Spleen (tissue), 11 donors: ENCODE measurements at regions not wholly inside any gene's neighbourhood (a gene's known extent, or its start where the extent isn't known, plus 50 kb on each side); places are given as distances from the start of the nearest gene placed in this dataset.

Source experiments
- DNase-seq: peaks from one replicate; pipeline ENCODE4 v3.0.0-alpha.2; 2020
- H3K27ac ChIP-seq, 8 donors: fragments of 200-600 bp; sonication (generic) in 7 of 8; 1 replicate in 4 of 8; 2 replicates in 4 of 8; pipeline versions ENCODE4 v1.5.0 to v1.8.0; 2016 to 2021; ENCODE audit warnings: inconsistent platforms in 4 of 8, mild to moderate bottlenecking in 4 of 8, moderate library complexity in 1 of 8
- H3K27me3 ChIP-seq, 7 donors: fragments of 200-600 bp; sonication (generic) in 6 of 7; replicated peaks in 1 of 7; 1 replicate in 4 of 7; 2 replicates in 3 of 7; pipeline versions ENCODE4 v1.5.0 to v1.8.0; 2016 to 2021; ENCODE audit warnings: inconsistent platforms in 3 of 7, mild to moderate bottlenecking in 1 of 7
- H3K36me3 ChIP-seq, 6 donors: fragments of 200-600 bp; sonication (generic) in 5 of 6; 1 replicate in 4 of 6; 2 replicates in 2 of 6; pipeline versions ENCODE4 v1.5.0 to v1.8.0; 2016 to 2021; ENCODE audit warnings: inconsistent platforms in 2 of 6
- H3K4me1 ChIP-seq, 6 donors: fragments of 200-600 bp; sonication (generic) in 5 of 6; 1 replicate in 3 of 6; 2 replicates in 3 of 6; pipeline versions ENCODE4 v1.5.0 to v1.8.0; 2016 to 2021; ENCODE audit warnings: inconsistent platforms in 3 of 6
- H3K4me3 ChIP-seq, 8 donors: fragments of 200-600 bp; sonication (generic) in 7 of 8; 1 replicate in 4 of 8; 2 replicates in 4 of 8; pipeline versions ENCODE4 v1.5.0 to v1.8.0; 2016 to 2021; ENCODE audit warnings: inconsistent platforms in 4 of 8, mild to moderate bottlenecking in 4 of 8, moderate library complexity in 2 of 8
- H3K9me3 ChIP-seq, 8 donors: fragments of 200-600 bp; sonication (generic) in 7 of 8; 1 replicate in 4 of 8; 2 replicates in 4 of 8; pipeline versions ENCODE4 v1.5.0 to v1.8.0; 2016 to 2021; ENCODE audit warnings: inconsistent platforms in 4 of 8
- CTCF ChIP-seq, 11 experiments: fragments of 200-600 bp in 7 of 11; fragments of 450-650 bp in 4 of 11; sonication (generic) in 4 of 11; IDR thresholded peaks in 8 of 11; conservative IDR thresholded peaks in 3 of 11; 1 replicate in 7 of 11; 2 replicates in 4 of 11; pipeline versions ENCODE4 v1.4.0 to v1.8.0; 2016 to 2021; ENCODE audit warnings: antibody characterized with exemption in 11 of 11, inconsistent platforms in 4 of 11, mild to moderate bottlenecking in 1 of 11
- POLR2A ChIP-seq, 3 donors: fragments of 450-650 bp; IDR thresholded peaks; one replicate each; pipeline ENCODE4 v1.5.1; 2017; ENCODE audit warnings: antibody characterized with exemption in 3 of 3, mild to moderate bottlenecking in 1 of 3
- POLR2AphosphoS5 ChIP-seq, 3 donors: sonication (generic); formaldehyde crosslinking; IDR thresholded peaks; one replicate each; pipeline ENCODE4 v1.5.1; 2017; ENCODE audit warnings: antibody characterized with exemption in 3 of 3
- WGBS, 5 donors: extraction: QIAGEN DNeasy Blood & Tissue Kit in 3 of 5; methylation state at CpG; one replicate each; pipeline versions ENCODE4 v1.1.5 to v1.1.7; 2013 to 2018; 5-methylcytosine and 5-hydroxymethylcytosine counted together
- intact Hi-C: fragments of 100-400 bp; cut with DNase I; formaldehyde crosslinking; loops from one replicate; pipeline ENCODE4 v1.15.0; 2023; ENCODE audit warnings: low total_unique reads
- donor health status: healthy with polysubstance abuse.
- donor health status: DM: no; HTN: no; CAD: no; lungs with moderate emphysema.
- donor health status: DM: no; HTN: no; CAD: no.
- donor health status: Bipolar disorder and iron deficiency.
- donor health status: healthy.
- donor health status: DM: no; HTN: no; CAD: no.
- donor health status: DM: yes; HTN: yes; CAD: no.

GRCh38 chr6:25122001-25122400 is 157.2 kb upstream of the CARMIL1 start:
- TF ChIP-seq CTCF (IDR thresholded peaks at IDR 0.05 in 8 of 11, conservative IDR thresholded peaks at IDR 0.05 in 3 of 11) (no peak), POLR2AphosphoS5 (IDR thresholded peaks at IDR 0.05) (peak in 1 of 3 donors; percentile 80)
- 41 to 76% (median 68%) methylated on average over 2 of the region's 2 CpGs for WGBS, 5 donors

GRCh38 chr6:25122622-25123237 is 156.4 kb upstream of the CARMIL1 start:
- H3K9me3 ChIP-seq: no peaks in the 10 kb centered on the region
- DNase-seq: no peak
- peak overlapping the region; percentile 13 to 80 (median 70) for H3K27ac ChIP-seq
- H3K27me3 ChIP-seq: no peaks in the 10 kb centered on the region
- H3K4me3 ChIP-seq: no peak overlapping the region
- H3K4me1 ChIP-seq: peaks cover 7 to 86% (median 40%) of the 10 kb centered on the region in 6 donors
- intact Hi-C loops: no loop called here
- H3K36me3 ChIP-seq: peaks cover 0 to 66% (median 20%) of the 10 kb centered on the region in 6 donors
- TF ChIP-seq POLR2AphosphoS5 (IDR thresholded peaks at IDR 0.05): no peak
- TF ChIP-seq CTCF (IDR thresholded peaks at IDR 0.05 in 8 of 11, conservative IDR thresholded peaks at IDR 0.05 in 3 of 11): no peak
- TF ChIP-seq POLR2A (IDR thresholded peaks at IDR 0.05): no peak
- 67 to 81% (median 73%) methylated on average over 3 of the region's 3 CpGs for WGBS, 5 donors

More at GRCh38 chr6:25122001-25122400, 157.2 kb upstream of the CARMIL1 start:
- Histone ChIP-seq H3K36me3 (peaks cover 0 to 59% (median 16%) of the 10 kb centered on the region in 6 donors), H3K9me3 (no peaks in the 10 kb centered on the region), H3K27me3 (no peaks in the 10 kb centered on the region), H3K4me3 (no peak overlapping the region), H3K4me1 (peaks cover 7 to 79% (median 40%) of the 10 kb centered on the region in 6 donors), H3K27ac (peak overlapping the region in 7 of 8 donors; percentile 44 to 80 (median 72))
- intact Hi-C loops: no loop called here
- no peak for DNase-seq

GRCh38 chr6:25124216-25124715 is 154.9 kb upstream of the CARMIL1 start:
- Histone ChIP-seq H3K27me3 (no peaks in the 10 kb centered on the region), H3K4me1 (peaks cover 7 to 86% (median 26%) of the 10 kb centered on the region in 6 donors), H3K27ac (peak overlapping the region in 3 of 8 donors; percentile 69 to 76 (median 72)), H3K4me3 (no peak overlapping the region), H3K36me3 (peaks cover 0 to 81% (median 22%) of the 10 kb centered on the region in 6 donors), H3K9me3 (no peaks in the 10 kb centered on the region)
- no peak for DNase-seq
- TF ChIP-seq POLR2AphosphoS5 (IDR thresholded peaks at IDR 0.05) (no peak), POLR2A (IDR thresholded peaks at IDR 0.05) (no peak), CTCF (IDR thresholded peaks at IDR 0.05 in 8 of 11, conservative IDR thresholded peaks at IDR 0.05 in 3 of 11) (no peak)
- WGBS, 5 donors: 37 to 67% (median 47%) methylated on average over 2 of the region's 2 CpGs
- intact Hi-C loops: no loop called here

- H3K27me3 ChIP-seq: no peaks in the 10 kb centered on the region
- WGBS, 5 donors: 90 to 94% (median 90%) methylated on average over 5 of the region's 5 CpGs
- intact Hi-C loops: no loop called here
- H3K4me3 ChIP-seq: no peak overlapping the region
- TF ChIP-seq CTCF (IDR thresholded peaks at IDR 0.05 in 8 of 11, conservative IDR thresholded peaks at IDR 0.05 in 3 of 11) (no peak), POLR2A (IDR thresholded peaks at IDR 0.05) (no peak), POLR2AphosphoS5 (IDR thresholded peaks at IDR 0.05) (no peak)
- DNase-seq: no peak
- H3K36me3 ChIP-seq: peaks cover 0 to 79% (median 22%) of the 10 kb centered on the region in 6 donors
- H3K4me1 ChIP-seq: peaks cover 7 to 88% (median 27%) of the 10 kb centered on the region in 6 donors
- peak overlapping the region in 1 of 8 donors; percentile 6 for H3K27ac ChIP-seq
- H3K9me3 ChIP-seq: no peaks in the 10 kb centered on the region
Measured at GRCh38 chr6:25125736-25126135, 153.4 kb upstream of the CARMIL1 start.
